Stimulated activated naive CD8-positive, alpha-beta T cell treated with anti-CD3 and anti-CD28 coated beads, Interleukin-15, amount 100 ng/mL, for 72 hours (primary cell): ENCODE measurements at regions not wholly inside any gene's neighbourhood (a gene's known extent, or its start where the extent isn't known, plus 50 kb on each side); places are given as distances from the start of the nearest gene placed in this dataset.
A peak's percentile ranks its signal among the peaks of the same experiment; 100 is the strongest.
"Not testable (repeated sequence)": the region's sequence is repeated elsewhere in the genome, so short reads cannot be mapped to it uniquely, and the experiment has no call there.

Experiments used
- ATAC-seq: fragments of 150-1000 bp; cut with Tn5 transposase; 2 replicates; pipeline ENCODE4 v1.10.0; 2021; ENCODE audit warnings: mild to moderate bottlenecking, moderate library complexity
- DNase-seq, 2 donors: peaks; one replicate each; pipeline ENCODE4 v3.0.0; 2021 to 2022
- H3K27ac Mint-ChIP-seq, 2 donors: one replicate each; pipeline ENCODE4 v1.8.0; 2022; ENCODE audit warnings: mild to moderate bottlenecking in 2 of 2, mixed read lengths in 2 of 2, moderate library complexity in 2 of 2
- H3K27me3 Mint-ChIP-seq: one replicate; pipeline ENCODE4 v1.8.0; 2022; ENCODE audit warnings: mixed read lengths
- H3K4me1 Mint-ChIP-seq: one replicate; pipeline ENCODE4 v1.8.0; 2022; ENCODE audit warnings: mild to moderate bottlenecking, mixed read lengths
- H3K4me3 Mint-ChIP-seq, 2 donors: one replicate each; pipeline ENCODE4 v1.8.0; 2022; ENCODE audit warnings: mild to moderate bottlenecking in 2 of 2, mixed read lengths in 2 of 2, moderate library complexity in 1 of 2
- H3K9me3 Mint-ChIP-seq, 2 donors: one replicate each; pipeline ENCODE4 v1.8.0; 2022; ENCODE audit warnings: mixed read lengths in 2 of 2

DNA sequence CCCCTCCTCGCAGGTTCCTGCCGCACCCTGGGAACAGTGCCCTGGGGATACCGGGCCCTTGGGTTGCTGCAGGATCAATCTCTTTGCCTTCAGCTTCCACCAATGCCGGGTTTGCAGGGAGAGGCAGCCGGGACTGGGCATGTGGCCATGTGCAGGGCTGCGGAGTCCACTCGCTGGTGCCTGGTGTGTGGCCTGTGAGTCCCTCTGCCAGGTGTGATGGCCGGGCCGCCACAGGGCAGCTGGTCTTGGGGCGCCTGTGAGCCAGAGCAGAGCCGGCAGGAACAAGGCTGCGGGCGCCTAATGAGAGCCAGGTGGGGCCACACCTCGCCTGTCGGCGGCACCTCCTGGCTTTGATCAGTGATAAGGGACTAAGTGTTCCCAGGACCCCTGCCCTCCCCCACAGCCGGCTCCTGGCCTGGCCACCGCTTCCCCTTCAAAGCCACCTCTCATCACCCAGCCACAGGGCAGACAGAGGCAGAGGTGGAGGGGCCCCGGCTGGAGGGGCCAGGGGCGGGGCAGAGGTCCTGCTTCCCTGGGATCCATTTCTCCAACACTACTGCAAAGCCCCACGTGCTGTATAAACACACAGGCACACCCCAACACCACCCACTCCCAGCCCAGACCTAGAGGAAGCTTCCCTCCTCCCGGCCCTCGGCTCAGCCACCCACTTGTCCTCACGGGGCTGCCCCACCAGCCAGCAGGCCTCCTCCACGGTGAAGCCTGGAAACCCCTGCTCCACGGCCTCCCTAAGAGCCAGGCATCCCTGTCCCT, 132.7 kb downstream of the CPZ start:
- ATAC-seq (no peak), DNase-seq (peak in 1 of 2 donors; percentile 5)
- peaks cover 17% of the 10 kb centered on the region for H3K27me3 Mint-ChIP-seq
- H3K27ac Mint-ChIP-seq: no peak overlapping the region
- no peak overlapping the region for H3K4me3 Mint-ChIP-seq
- peaks cover 7% of the 10 kb centered on the region for H3K4me1 Mint-ChIP-seq
- H3K9me3 Mint-ChIP-seq: no peaks in the 10 kb centered on the region

DNA sequence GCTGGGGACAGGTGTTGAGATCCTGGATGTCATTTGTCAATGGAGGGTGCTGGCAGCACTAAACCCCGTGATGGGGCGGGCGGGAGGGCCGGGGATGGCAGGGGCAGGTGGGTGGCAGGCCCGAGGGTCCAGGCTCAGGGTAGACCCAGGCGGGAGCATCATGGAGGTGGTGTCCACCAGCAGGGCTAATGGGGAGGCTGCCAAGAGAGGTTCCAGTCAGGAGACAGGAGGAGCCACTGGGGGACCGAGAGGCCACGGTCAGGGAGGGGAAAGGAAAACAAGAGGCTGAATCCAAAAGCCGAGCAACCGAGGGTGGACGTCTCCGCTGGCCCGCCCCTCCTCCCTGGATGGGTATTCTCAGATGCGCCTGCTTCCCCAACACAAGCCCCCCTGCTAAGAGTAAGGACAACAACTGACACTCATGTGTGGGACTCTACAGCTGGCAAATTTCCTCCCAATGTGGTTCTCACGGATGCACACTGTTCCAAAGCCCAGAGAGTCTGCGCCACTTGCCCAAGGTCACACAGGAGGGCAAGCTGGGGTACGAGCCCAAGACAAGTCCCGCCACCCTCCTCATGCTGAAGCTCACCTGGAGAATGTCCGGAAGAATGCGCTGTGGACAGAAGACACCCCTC, 132.0 kb downstream of the CPZ start:
- peaks cover 0 to 4% of the 10 kb centered on the region in 2 donors for H3K9me3 Mint-ChIP-seq
- ATAC-seq (no peak), DNase-seq (no peak)
- H3K4me1 Mint-ChIP-seq: peaks cover 7% of the 10 kb centered on the region
- no peak overlapping the region for H3K27ac Mint-ChIP-seq
- H3K4me3 Mint-ChIP-seq: no peak overlapping the region
- peaks cover 17% of the 10 kb centered on the region for H3K27me3 Mint-ChIP-seq

DNA sequence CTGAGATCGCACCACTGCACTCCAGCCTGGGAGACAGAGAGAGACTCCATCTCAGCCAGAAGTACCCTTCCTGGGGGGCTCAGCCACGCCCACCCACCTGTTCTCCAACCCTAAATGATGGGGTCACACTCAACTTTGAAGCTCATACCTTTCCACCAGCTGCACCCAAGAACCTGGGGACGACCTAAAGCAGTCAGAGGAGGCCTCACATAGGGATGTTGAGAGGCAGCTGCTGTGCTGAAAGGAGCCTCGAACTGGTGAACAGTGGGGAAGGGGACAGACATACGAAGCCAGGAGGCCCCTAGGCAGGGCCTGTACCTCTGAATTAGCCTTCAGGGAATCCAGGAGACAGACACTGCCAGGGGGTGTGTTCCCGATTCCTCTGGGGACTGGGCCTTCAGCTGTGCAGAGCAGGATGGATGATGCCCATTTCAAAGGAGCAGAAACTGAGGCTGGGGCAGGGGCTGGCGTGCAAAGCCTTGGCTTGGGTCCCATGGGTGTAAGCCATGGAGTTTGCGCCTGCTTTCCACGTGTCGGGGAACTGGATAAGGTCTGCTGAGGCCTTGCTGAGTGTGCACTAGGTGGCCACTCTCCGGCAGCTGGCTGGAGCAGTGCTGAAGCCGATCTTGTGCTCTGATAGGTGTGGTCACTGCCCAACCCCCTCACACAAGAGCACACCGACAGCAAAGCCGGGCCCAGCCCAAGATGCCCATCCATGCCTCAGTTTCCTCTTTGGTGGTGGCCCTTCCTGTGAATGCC, 130.8 kb downstream of the CPZ start:
- Mint-ChIP-seq H3K4me3 (no peak overlapping the region), H3K27ac (no peak overlapping the region), H3K9me3 (peaks cover 0 to 7% of the 10 kb centered on the region in 2 donors), H3K27me3 (peaks cover 17% of the 10 kb centered on the region), H3K4me1 (peaks cover 7% of the 10 kb centered on the region)
- ATAC-seq: no peak
- DNase-seq: peak in 1 of 2 donors; percentile 6

DNA sequence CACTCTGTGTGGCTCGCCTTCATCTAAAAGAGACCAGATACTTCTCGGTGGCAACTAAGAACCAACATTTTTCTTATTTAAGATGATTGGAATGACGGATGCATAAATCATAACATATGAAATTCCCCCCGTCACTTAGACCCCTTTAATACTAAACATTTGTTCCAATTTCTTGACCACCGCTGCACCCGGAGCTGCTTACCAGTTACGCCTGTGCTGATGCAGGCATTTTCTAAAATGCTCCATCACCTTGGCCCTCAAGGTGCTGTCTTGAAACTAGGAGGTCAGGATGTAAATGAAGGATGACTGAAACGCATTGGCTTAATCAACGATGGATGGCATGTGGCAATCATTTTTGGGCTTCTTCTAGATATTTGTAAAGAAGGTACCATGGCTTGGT, 130.0 kb downstream of the CPZ start:
- no peak overlapping the region for H3K27ac Mint-ChIP-seq

DNA sequence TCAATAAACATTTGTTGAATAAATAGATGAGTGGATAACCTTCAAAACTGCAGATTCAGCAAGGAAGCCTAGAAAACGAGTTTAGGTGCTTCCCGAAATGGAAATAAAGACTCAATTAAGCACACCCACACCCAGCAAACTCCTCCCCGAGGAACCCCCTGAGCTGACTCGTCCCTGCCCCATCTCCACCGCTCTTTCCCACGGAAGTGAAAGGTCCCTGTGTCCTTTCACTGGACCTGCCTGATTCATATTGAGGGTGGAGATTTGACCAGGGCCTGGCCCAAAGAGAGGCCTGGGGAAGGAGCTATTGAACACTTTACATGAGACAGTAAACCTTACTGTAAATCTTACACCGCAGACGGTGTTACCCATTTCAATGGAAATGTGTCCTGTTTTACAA, 129.1 kb downstream of the CPZ start:
- Mint-ChIP-seq H3K9me3 (peaks cover 6 to 7% of the 10 kb centered on the region in 2 donors), H3K27ac (no peak overlapping the region), H3K4me1 (no peaks in the 10 kb centered on the region), H3K27me3 (peaks cover 9% of the 10 kb centered on the region), H3K4me3 (no peak overlapping the region)
- DNase-seq: no peak
- ATAC-seq: no peak

More for the DNA sequence above, 130.0 kb downstream of the CPZ start:
- Mint-ChIP-seq H3K4me1 (peaks cover 4% of the 10 kb centered on the region), H3K27me3 (peaks cover 13% of the 10 kb centered on the region), H3K9me3 (peaks cover 2 to 7% of the 10 kb centered on the region in 2 donors), H3K4me3 (no peak overlapping the region)
- no peak for DNase-seq
- no peak for ATAC-seq

DNA sequence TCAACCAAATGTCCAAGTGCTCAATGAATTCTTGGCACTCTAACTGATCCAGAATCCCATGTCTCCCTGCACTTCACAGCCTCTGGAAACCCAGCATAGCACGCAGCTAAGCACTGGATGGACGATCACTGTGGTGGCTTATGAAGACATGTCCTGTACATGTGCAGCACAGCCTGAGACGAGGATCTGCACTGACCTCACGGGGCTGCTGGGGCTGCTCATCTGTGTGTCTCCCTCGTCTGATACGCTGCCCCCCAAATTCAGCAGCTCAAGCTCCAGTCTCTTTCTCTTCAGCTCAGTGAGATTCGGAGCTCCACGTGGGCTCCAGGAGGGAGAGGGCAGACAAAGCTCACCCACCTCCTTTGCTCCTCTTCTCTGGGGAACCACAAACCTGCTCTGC, 126.9 kb downstream of the CPZ start:
- H3K4me3 Mint-ChIP-seq: no peak overlapping the region
- H3K4me1 Mint-ChIP-seq: no peaks in the 10 kb centered on the region
- no peak overlapping the region for H3K27ac Mint-ChIP-seq
- DNase-seq: no peak
- H3K27me3 Mint-ChIP-seq: peaks cover 4% of the 10 kb centered on the region
- H3K9me3 Mint-ChIP-seq: peaks cover 6 to 7% of the 10 kb centered on the region in 2 donors
- ATAC-seq: no peak

DNA sequence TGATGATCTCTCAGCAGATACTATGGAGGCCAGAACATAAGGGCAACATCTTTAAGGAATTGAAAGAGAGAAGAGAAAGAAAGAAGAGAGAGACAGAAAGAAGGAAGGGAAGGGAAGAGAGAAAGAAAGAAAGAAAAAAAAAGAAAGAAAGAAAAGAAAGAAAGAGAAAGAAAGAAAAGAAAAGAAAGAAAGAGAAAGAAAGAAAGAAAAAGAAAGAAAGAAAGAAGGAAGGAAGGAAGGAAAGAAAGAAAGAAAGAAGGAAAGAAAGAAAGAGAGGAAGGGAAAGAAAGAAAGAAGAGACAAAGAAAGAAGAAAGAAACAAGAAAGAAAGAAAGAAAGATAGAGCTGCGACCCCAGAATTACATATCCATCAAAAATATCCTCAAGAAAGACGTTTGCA, 124.9 kb downstream of the CPZ start:
- DNase-seq: not testable (repeated sequence)

DNA sequence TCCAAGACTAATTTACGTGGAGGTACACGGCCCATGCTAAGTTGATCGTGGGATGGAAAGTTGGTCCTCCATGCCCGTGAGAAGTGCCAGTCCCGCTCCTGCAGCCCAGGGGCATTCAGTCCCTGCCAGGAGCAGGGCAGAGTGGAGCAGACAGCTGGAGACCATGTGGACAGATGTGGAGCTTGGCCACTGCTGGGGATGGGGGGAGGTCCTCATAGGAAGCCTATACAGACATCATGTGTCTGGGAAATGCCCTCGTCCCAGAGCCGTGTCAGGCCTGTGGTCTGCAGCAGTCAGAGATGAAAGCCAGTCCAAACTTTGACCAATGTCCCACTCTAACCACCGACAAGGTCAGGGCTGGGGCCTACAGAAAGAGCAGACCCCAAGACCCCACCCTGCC, 118.4 kb downstream of the CPZ start:
- Mint-ChIP-seq H3K9me3 (peaks cover 12 to 23% of the 10 kb centered on the region in 2 donors), H3K4me3 (no peak overlapping the region), H3K27ac (no peak overlapping the region), H3K27me3 (peaks cover 7% of the 10 kb centered on the region), H3K4me1 (no peaks in the 10 kb centered on the region)
- ATAC-seq (no peak), DNase-seq (no peak)

More for the DNA sequence above, 124.9 kb downstream of the CPZ start:
- peaks cover 17 to 19% of the 10 kb centered on the region in 2 donors for H3K9me3 Mint-ChIP-seq
- not testable (repeated sequence) for H3K27me3 Mint-ChIP-seq, H3K4me3 Mint-ChIP-seq, ATAC-seq, H3K27ac Mint-ChIP-seq, H3K4me1 Mint-ChIP-seq

DNA sequence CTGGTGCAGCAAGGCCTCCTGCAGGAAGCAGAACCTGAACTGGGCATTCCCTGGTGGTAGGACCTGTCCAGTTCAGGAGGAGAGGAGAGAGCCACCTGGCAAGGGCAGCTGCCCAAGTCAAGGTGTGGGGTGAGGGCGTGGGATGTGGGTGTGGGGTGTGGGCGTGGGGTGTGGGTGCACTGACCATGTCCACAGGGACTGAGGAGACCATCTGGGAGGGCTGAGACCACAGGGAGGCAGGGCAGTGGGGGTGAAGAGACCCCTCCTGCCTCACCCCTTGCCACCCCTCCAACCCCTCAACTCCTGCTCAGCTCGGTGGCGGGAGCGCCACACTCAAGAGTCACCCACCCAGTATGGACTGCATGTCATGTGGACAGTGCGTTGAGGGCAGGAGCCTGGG, 117.9 kb downstream of the CPZ start:
- H3K9me3 Mint-ChIP-seq: peaks cover 12 to 23% of the 10 kb centered on the region in 2 donors
- H3K27me3 Mint-ChIP-seq: peaks cover 8% of the 10 kb centered on the region
- no peak overlapping the region for H3K27ac Mint-ChIP-seq
- no peaks in the 10 kb centered on the region for H3K4me1 Mint-ChIP-seq
- peak; percentile 23 for ATAC-seq
- DNase-seq: no peak
- no peak overlapping the region for H3K4me3 Mint-ChIP-seq

DNA sequence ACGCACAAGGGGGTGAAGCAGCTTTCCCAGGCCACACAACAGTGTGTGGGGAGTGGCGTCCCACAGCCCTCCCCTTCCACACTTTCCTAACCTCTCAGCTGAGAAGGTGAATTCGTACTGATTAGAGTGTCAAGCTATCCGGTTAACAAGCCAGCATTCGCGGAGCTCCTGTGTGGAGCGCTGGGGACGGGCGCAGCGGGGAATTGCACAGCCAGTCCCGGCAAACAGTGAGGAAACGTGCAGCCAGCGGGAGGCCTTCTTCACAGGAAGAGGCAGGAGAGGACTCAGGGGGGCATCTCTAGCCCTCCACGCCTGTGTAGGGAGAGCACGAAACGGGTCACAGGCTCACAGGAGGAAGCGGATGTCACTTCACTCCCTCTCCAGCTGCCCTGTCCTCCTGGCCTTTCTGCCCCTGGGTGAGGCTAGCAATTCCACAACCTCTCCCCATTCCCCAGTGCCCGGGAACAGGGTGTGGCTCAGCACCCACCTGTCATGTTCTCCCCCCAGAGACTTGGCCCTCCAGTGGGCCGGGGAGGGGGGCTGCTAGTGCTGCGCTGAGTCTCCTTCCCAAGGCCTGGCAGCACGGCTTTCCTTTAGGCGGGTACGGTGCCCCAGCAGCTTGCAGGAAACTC, 117.3 kb downstream of the CPZ start:
- ATAC-seq (no peak), DNase-seq (no peak)
- H3K27ac Mint-ChIP-seq: no peak overlapping the region
- H3K4me3 Mint-ChIP-seq: no peak overlapping the region
- no peaks in the 10 kb centered on the region for H3K4me1 Mint-ChIP-seq
- H3K9me3 Mint-ChIP-seq: peaks cover 12 to 23% of the 10 kb centered on the region in 2 donors
- peaks cover 8% of the 10 kb centered on the region for H3K27me3 Mint-ChIP-seq

DNA sequence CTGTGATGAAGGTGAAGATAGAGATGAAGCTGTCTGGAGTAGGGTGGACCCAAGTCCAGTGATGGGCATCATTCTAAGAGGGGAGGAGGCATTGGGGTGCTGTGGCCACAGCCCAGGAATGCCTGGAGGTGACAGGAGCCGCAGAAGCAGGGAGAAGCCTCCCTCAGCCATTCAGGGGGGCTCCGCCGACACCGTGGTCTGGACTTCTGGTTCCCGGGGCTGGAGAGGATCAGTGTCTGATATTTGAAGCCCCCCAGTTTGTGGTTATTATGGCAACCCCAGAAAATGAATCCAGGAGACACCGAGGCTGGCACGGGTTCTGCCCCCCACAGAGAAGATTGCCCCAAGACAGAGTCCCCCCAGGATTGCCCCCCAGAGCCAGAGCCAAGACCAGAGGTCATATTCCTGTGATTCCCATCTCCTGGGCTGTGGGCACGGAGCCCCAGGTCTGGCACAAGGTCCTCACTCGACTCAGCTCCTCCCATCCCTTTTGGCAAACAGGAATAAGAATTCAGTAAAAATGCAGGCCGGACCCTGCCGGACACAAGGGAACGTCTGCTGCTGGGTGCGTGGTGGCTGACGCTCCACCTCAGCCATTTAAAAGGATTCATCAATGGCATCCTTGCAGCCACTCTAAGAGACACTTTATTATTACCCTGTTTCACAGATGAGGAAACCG, 116.6 kb downstream of the CPZ start:
- ATAC-seq: no peak
- no peak overlapping the region for H3K27ac Mint-ChIP-seq
- H3K4me3 Mint-ChIP-seq: no peak overlapping the region
- H3K9me3 Mint-ChIP-seq: peaks cover 12 to 23% of the 10 kb centered on the region in 2 donors
- H3K4me1 Mint-ChIP-seq: no peaks in the 10 kb centered on the region
- no peak for DNase-seq
- H3K27me3 Mint-ChIP-seq: peaks cover 8% of the 10 kb centered on the region

DNA sequence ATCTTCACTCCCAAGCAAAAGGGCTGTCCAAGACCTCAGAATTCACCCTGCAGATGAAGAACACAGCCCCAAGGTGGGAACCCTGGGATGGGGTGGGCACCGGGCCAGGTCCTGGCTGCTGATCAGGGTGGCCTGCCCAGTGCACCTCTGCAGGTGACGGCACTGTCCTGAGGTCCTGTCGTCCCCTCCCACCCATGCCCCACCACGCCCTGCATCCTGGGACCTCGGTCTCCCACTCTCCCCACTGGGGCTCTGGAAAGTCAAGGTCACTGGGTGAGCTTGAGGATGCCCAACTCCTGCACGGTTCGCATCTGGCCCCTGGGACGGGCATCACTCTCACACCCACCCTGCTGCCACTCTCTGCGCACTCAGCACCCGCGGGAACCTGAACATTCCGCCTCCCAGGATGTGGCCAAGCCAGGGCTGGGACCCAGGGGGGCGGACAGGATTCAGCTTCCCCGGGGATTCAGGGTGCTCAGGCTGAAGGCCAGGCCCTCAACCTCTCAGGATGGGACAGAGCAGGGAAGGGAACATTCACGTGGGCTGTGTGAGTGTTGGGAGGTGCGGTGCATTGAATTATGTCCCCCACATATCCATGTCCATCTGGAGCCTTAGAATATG, 115.9 kb downstream of the CPZ start:
- no peak for DNase-seq
- peaks cover 8% of the 10 kb centered on the region for H3K27me3 Mint-ChIP-seq
- ATAC-seq: no peak
- H3K4me3 Mint-ChIP-seq: no peak overlapping the region
- no peak overlapping the region for H3K27ac Mint-ChIP-seq
- H3K4me1 Mint-ChIP-seq: no peaks in the 10 kb centered on the region
- H3K9me3 Mint-ChIP-seq: peaks cover 9 to 20% of the 10 kb centered on the region in 2 donors

DNA sequence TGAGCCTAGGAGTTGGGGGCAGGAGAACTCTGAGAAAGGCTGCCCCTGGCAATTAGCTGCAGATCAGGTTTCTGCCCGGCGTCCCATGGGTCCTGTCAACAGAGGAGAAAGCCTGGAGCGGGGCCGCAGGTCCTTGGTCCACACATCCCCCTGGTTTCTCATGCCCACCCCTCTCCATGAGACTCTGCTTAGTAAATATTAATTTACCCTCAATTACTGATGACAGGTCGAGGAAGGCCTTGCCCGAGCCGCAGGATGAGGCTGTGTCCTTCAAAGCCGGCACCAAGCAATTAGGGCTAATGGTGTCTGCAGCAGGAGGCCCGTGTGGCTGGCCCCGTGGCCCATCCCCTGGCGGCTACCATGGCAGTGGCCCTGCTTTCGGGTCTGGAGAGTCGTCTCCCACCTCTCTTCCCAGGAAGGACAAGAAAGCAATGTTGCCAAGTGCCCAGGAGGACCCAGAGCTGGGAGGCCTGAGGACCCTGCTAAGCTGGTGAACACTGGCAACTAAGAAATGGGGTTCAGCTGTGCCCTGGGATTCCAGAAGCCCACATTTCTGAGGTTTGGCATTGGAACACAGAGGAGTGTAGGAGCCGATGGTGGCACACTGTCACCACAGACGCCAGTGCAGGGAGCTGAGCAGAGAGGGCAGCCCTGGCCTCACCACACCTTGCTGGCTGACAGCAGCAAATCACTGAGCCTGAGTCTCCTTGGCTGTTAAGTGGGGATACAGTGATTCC, 114.6 kb downstream of the CPZ start:
- peaks cover 0 to 13% of the 10 kb centered on the region in 2 donors for H3K9me3 Mint-ChIP-seq
- no peak overlapping the region for H3K27ac Mint-ChIP-seq
- H3K4me3 Mint-ChIP-seq: no peak overlapping the region
- H3K4me1 Mint-ChIP-seq: no peaks in the 10 kb centered on the region
- ATAC-seq (no peak), DNase-seq (no peak)
- H3K27me3 Mint-ChIP-seq: peaks cover 15% of the 10 kb centered on the region
